ENCODE measurements at regions not wholly inside any gene's neighbourhood (a gene's known extent, or its start where the extent isn't known, plus 50 kb on each side); places are given as distances from the start of the nearest gene placed in this dataset.
"Not testable (repeated sequence)": the region's sequence is repeated elsewhere in the genome, so short reads cannot be mapped to it uniquely, and the experiment has no call there.

- FAIRE-seq: no peak
Observed at GRCh38 chr16:26606381-26607150, 460.2 kb upstream of the C16orf82 start.

GRCh38 chr16:26614237-26614841 lies 452.4 kb upstream of the C16orf82 start:
- TF ChIP-seq CTCF (IDR thresholded peaks at IDR 0.05; ENCODE audit: insufficient read depth, low read length, severe bottlenecking): no peak
- Histone ChIP-seq H3K27me3 (ENCODE audit: control insufficient read depth, insufficient read depth, low read length) (no peaks in the 10 kb centered on the region), H3K36me3 (ENCODE audit: control insufficient read depth, insufficient read depth, low read length) (no peaks in the 10 kb centered on the region), H3K4me3 (ENCODE audit: low read depth, low read length) (no peak overlapping the region)
- DNase-seq (ENCODE audit: low read depth) (no peak), FAIRE-seq (no peak)

More at GRCh38 chr16:26606381-26607150, 460.2 kb upstream of the C16orf82 start:
- Histone ChIP-seq H3K36me3 (ENCODE audit: control insufficient read depth, insufficient read depth, low read length) (no peaks in the 10 kb centered on the region), H3K4me3 (ENCODE audit: low read depth, low read length) (no peak overlapping the region), H3K27me3 (ENCODE audit: control insufficient read depth, insufficient read depth, low read length) (no peaks in the 10 kb centered on the region)
- DNase-seq (ENCODE audit: low read depth): no peak
- TF ChIP-seq CTCF (IDR thresholded peaks at IDR 0.05; ENCODE audit: insufficient read depth, low read length, severe bottlenecking): no peak

- no peak for FAIRE-seq
- no peak for DNase-seq (ENCODE audit: low read depth)
- no peak overlapping the region for H3K4me3 ChIP-seq (ENCODE audit: low read depth, low read length)
- TF ChIP-seq CTCF (IDR thresholded peaks at IDR 0.05; ENCODE audit: insufficient read depth, low read length, severe bottlenecking): no peak
- no peaks in the 10 kb centered on the region for H3K27me3 ChIP-seq (ENCODE audit: control insufficient read depth, insufficient read depth, low read length)
- H3K36me3 ChIP-seq (ENCODE audit: control insufficient read depth, insufficient read depth, low read length): no peaks in the 10 kb centered on the region
Observed at GRCh38 chr16:26623442-26623841, 443.3 kb upstream of the C16orf82 start.

GRCh38 chr16:26627958-26628357 lies 438.8 kb upstream of the C16orf82 start:
- Histone ChIP-seq H3K36me3 (ENCODE audit: control insufficient read depth, insufficient read depth, low read length) (no peaks in the 10 kb centered on the region), H3K4me3 (ENCODE audit: low read depth, low read length) (no peak overlapping the region), H3K27me3 (ENCODE audit: control insufficient read depth, insufficient read depth, low read length) (no peaks in the 10 kb centered on the region)
- FAIRE-seq: no peak
- TF ChIP-seq CTCF (IDR thresholded peaks at IDR 0.05; ENCODE audit: insufficient read depth, low read length, severe bottlenecking): no peak
- no peak for DNase-seq (ENCODE audit: low read depth)

GRCh38 chr16:26631365-26631764 lies 435.4 kb upstream of the C16orf82 start:
- DNase-seq (ENCODE audit: low read depth); FAIRE-seq; H3K4me3 ChIP-seq (ENCODE audit: low read depth, low read length); H3K36me3 ChIP-seq (ENCODE audit: control insufficient read depth, insufficient read depth, low read length); H3K27me3 ChIP-seq (ENCODE audit: control insufficient read depth, insufficient read depth, low read length): not testable (repeated sequence)

- Histone ChIP-seq H3K27me3 (ENCODE audit: control insufficient read depth, insufficient read depth, low read length) (no peaks in the 10 kb centered on the region), H3K36me3 (ENCODE audit: control insufficient read depth, insufficient read depth, low read length) (no peaks in the 10 kb centered on the region), H3K4me3 (ENCODE audit: low read depth, low read length) (no peak overlapping the region)
- FAIRE-seq: no peak
- no peak for TF ChIP-seq CTCF (IDR thresholded peaks at IDR 0.05; ENCODE audit: insufficient read depth, low read length, severe bottlenecking)
- DNase-seq (ENCODE audit: low read depth): no peak
Observed at GRCh38 chr16:26642047-26642664, 424.6 kb upstream of the C16orf82 start.

Measured in bronchial epithelial cell (primary cell).